ENCODE measurements at regions not wholly inside any gene's neighbourhood (a gene's known extent, or its start where the extent isn't known, plus 50 kb on each side); places are given as distances from the start of the nearest gene placed in this dataset.

- no peak for DNase-seq
Measured at GRCh38 chr2:128958241-128958640, 639.6 kb upstream of the HS6ST1 start.

- DNase-seq = no peak
Measured at GRCh38 chr2:128967646-128968045, 649.0 kb upstream of the HS6ST1 start.

- DNase-seq = no peak
Measured at GRCh38 chr2:128969374-128969773, 650.7 kb upstream of the HS6ST1 start.

- no peak for DNase-seq
Measured at GRCh38 chr2:128970332-128971116, 651.9 kb upstream of the HS6ST1 start.

- DNase-seq = no peak
Measured at GRCh38 chr2:128973566-128973965, 654.9 kb upstream of the HS6ST1 start.

GRCh38 chr2:128978212-128978611, 659.5 kb upstream of the HS6ST1 start:
- DNase-seq = no peak

- no peak for DNase-seq
Measured at GRCh38 chr2:128979182-128979581, 660.5 kb upstream of the HS6ST1 start.

GRCh38 chr2:128980475-128980874, 661.8 kb upstream of the HS6ST1 start:
- DNase-seq = no peak

GRCh38 chr2:128981353-128981752, 662.7 kb upstream of the HS6ST1 start:
- no peak for DNase-seq

GRCh38 chr2:128982001-128982400, 663.3 kb upstream of the HS6ST1 start:
- DNase-seq = no peak

- no peak for DNase-seq
Measured at GRCh38 chr2:128982670-128983069, 664.0 kb upstream of the HS6ST1 start.

GRCh38 chr2:128983094-128983493, 664.4 kb upstream of the HS6ST1 start:
- DNase-seq = no peak

GRCh38 chr2:128984081-128984480, 665.4 kb upstream of the HS6ST1 start:
- no peak for DNase-seq

GRCh38 chr2:128984855-128985254, 666.2 kb upstream of the HS6ST1 start:
- DNase-seq = no peak

- DNase-seq = no peak
Measured at GRCh38 chr2:128986026-128986715, 667.5 kb upstream of the HS6ST1 start.

GRCh38 chr2:128986867-128987268, 668.2 kb upstream of the HS6ST1 start:
- DNase-seq = no peak

GRCh38 chr2:128988326-128988725, 669.7 kb upstream of the HS6ST1 start:
- DNase-seq = no peak

GRCh38 chr2:128988967-128989366, 670.3 kb upstream of the HS6ST1 start:
- no peak for DNase-seq

GRCh38 chr2:128995086-128995485, 676.4 kb upstream of the HS6ST1 start:
- DNase-seq = no peak

GRCh38 chr2:128996078-128996477, 677.4 kb upstream of the HS6ST1 start:
- DNase-seq = no peak

GRCh38 chr2:128997166-128997866, 678.6 kb upstream of the HS6ST1 start:
- DNase-seq = no peak

- DNase-seq = no peak
Measured at GRCh38 chr2:129001926-129002325, 683.3 kb upstream of the HS6ST1 start.

- DNase-seq = no peak
Measured at GRCh38 chr2:129002751-129003150, 684.1 kb upstream of the HS6ST1 start.

- DNase-seq = no peak
Measured at GRCh38 chr2:129004485-129004884, 685.8 kb upstream of the HS6ST1 start.

Measured in CD4-positive, alpha-beta T cell treated with Interleukin-6 for 4 hours (primary cell).